ENCODE measurements at regions not wholly inside any gene's neighbourhood (a gene's known extent, or its start where the extent isn't known, plus 50 kb on each side); places are given as distances from the start of the nearest gene placed in this dataset.

- Histone ChIP-seq H3K4me3 (ENCODE audit: low read depth in 1 of 3, low read length in 3 of 3) (no peak overlapping the region), H3K4me1 (ENCODE audit: control insufficient read depth in 4 of 4, insufficient read depth in 4 of 4, low read length in 3 of 4) (peaks cover 0 to 1% (median 0%) of the 10 kb centered on the region in 4 donors), H3K36me3 (ENCODE audit: control insufficient read depth in 4 of 4, insufficient read depth in 3 of 4, low read depth in 1 of 4, low read length in 3 of 4) (no peaks in the 10 kb centered on the region), H3K27me3 (ENCODE audit: control insufficient read depth in 4 of 4, insufficient read depth in 4 of 4, low read length in 3 of 4) (no peaks in the 10 kb centered on the region), H3K9me3 (ENCODE audit: control insufficient read depth in 4 of 4, low read length in 3 of 4) (no peaks in the 10 kb centered on the region), H3K9ac (ENCODE audit: low read depth in 1 of 2, low read length in 2 of 2) (no peak overlapping the region), H3K27ac (ENCODE audit: low read depth in 1 of 2, low read length in 2 of 2) (no peak overlapping the region)
- TF ChIP-seq FOXA1 (IDR thresholded peaks at IDR 0.05): no peak
- peak in 1 of 2 donors; percentile 13 for TF ChIP-seq RXRA (IDR thresholded peaks at IDR 0.05)
- peak; percentile 54 for DNase-seq (ENCODE audit: low spot score)
- 66% methylated on average over 18 of the region's 18 CpGs for WGBS
These were observed 180.0 kb downstream of the ETS2 start for GRCh38 chr21:38985568-38986378.

GRCh38 chr21:38984982-38985567 is 179.3 kb downstream of the ETS2 start:
- Histone ChIP-seq H3K4me1 (ENCODE audit: control insufficient read depth in 4 of 4, insufficient read depth in 4 of 4, low read length in 3 of 4) (peaks cover 0 to 1% (median 0%) of the 10 kb centered on the region in 4 donors), H3K27ac (ENCODE audit: low read depth in 1 of 2, low read length in 2 of 2) (no peak overlapping the region), H3K9ac (ENCODE audit: low read depth in 1 of 2, low read length in 2 of 2) (no peak overlapping the region), H3K4me3 (ENCODE audit: low read depth in 1 of 3, low read length in 3 of 3) (no peak overlapping the region), H3K27me3 (ENCODE audit: control insufficient read depth in 4 of 4, insufficient read depth in 4 of 4, low read length in 3 of 4) (no peaks in the 10 kb centered on the region), H3K36me3 (ENCODE audit: control insufficient read depth in 4 of 4, insufficient read depth in 3 of 4, low read depth in 1 of 4, low read length in 3 of 4) (no peaks in the 10 kb centered on the region), H3K9me3 (ENCODE audit: control insufficient read depth in 4 of 4, low read length in 3 of 4) (no peaks in the 10 kb centered on the region)
- TF ChIP-seq JUND (IDR thresholded peaks at IDR 0.05): no peak
- no peak for TF ChIP-seq ZBTB33 (IDR thresholded peaks at IDR 0.05)
- TF ChIP-seq HNF4G (IDR thresholded peaks at IDR 0.05): no peak
- TF ChIP-seq RAD21 (IDR thresholded peaks at IDR 0.05): peak in 1 of 2 donors; percentile 16
- peak; percentile 68 to 84 for TF ChIP-seq HNF4A (conservative IDR thresholded peaks at IDR 0.05)
- TF ChIP-seq TAF1 (conservative IDR thresholded peaks at IDR 0.05): no peak
- no peak for TF ChIP-seq FOXA2 (IDR thresholded peaks at IDR 0.05)
- TF ChIP-seq NR2F2 (IDR thresholded peaks at IDR 0.05): peak; percentile 95
- TF ChIP-seq RXRA (IDR thresholded peaks at IDR 0.05): peak in 1 of 2 donors; percentile 32
- no peak for TF ChIP-seq ATF3 (IDR thresholded peaks at IDR 0.05)
- no peak for TF ChIP-seq MAX (IDR thresholded peaks at IDR 0.05)
- no peak for TF ChIP-seq REST (IDR thresholded peaks at IDR 0.05)
- TF ChIP-seq FOXA1 (IDR thresholded peaks at IDR 0.05): no peak
- no peak for TF ChIP-seq GABPA (IDR thresholded peaks at IDR 0.05 in 1 of 2, conservative IDR thresholded peaks at IDR 0.05 in 1 of 2)
- no peak for TF ChIP-seq CTCF (IDR thresholded peaks at IDR 0.05; ENCODE audit: low read depth, low read length, missing input control)
- TF ChIP-seq YY1 (IDR thresholded peaks at IDR 0.05): no peak
- TF ChIP-seq SP1 (IDR thresholded peaks at IDR 0.05): no peak
- no peak for TF ChIP-seq EGR1 (IDR thresholded peaks at IDR 0.05; ENCODE audit: low read depth in 2 of 2)
- 46% methylated on average over 11 of the region's 11 CpGs for WGBS
- no peak for DNase-seq (ENCODE audit: low spot score)
